Ramos (cell line): ENCODE measurements at regions not wholly inside any gene's neighbourhood (a gene's known extent, or its start where the extent isn't known, plus 50 kb on each side); places are given as distances from the start of the nearest gene placed in this dataset.

Experiments
- in situ Hi-C: fragments of 300-500 bp; cut with MboI; formaldehyde crosslinking; loops from one replicate; pipeline ENCODE4 v1.14.3; 2022; ENCODE audit warnings: low sequenced_read_pairs; ENCODE audit not compliant: unreplicated experiment

GRCh38 chr4:176440698-176441097 lies 120.9 kb downstream of the SPCS3 start:
- in situ Hi-C loops = no loop called here

GRCh38 chr4:176441594-176441993 lies 121.8 kb downstream of the SPCS3 start:
- in situ Hi-C loops = no loop called here

GRCh38 chr4:176443117-176443516 lies 123.4 kb downstream of the SPCS3 start:
- in situ Hi-C loops = no loop called here

GRCh38 chr4:176443646-176444409 lies 124.1 kb downstream of the SPCS3 start:
- in situ Hi-C loops = no loop called here

GRCh38 chr4:176444741-176445140 lies 125.0 kb downstream of the SPCS3 start:
- in situ Hi-C loops = no loop called here

GRCh38 chr4:176448761-176449160 lies 129.0 kb downstream of the SPCS3 start:
- in situ Hi-C loops = no loop called here

GRCh38 chr4:176451443-176451842 lies 131.7 kb downstream of the SPCS3 start:
- in situ Hi-C loops = no loop called here

GRCh38 chr4:176453079-176453478 lies 133.3 kb downstream of the SPCS3 start:
- in situ Hi-C loops = no loop called here

- in situ Hi-C loops = no loop called here
Measured at GRCh38 chr4:176453658-176454057, 133.9 kb downstream of the SPCS3 start.

- in situ Hi-C loops = no loop called here
Measured at GRCh38 chr4:176464748-176465147, 145.0 kb downstream of the SPCS3 start.

GRCh38 chr4:176467001-176467400 lies 147.2 kb downstream of the SPCS3 start:
- in situ Hi-C loops = no loop called here

- in situ Hi-C loops = no loop called here
Measured at GRCh38 chr4:176469546-176469945, 149.8 kb downstream of the SPCS3 start.

- in situ Hi-C loops = no loop called here
Measured at GRCh38 chr4:176470671-176471070, 150.9 kb downstream of the SPCS3 start.

- in situ Hi-C loops = no loop called here
Measured at GRCh38 chr4:176475067-176475466, 155.3 kb downstream of the SPCS3 start.

GRCh38 chr4:176478076-176478475 lies 158.3 kb downstream of the SPCS3 start:
- in situ Hi-C loops = no loop called here

GRCh38 chr4:176479767-176480166 lies 160.0 kb downstream of the SPCS3 start:
- in situ Hi-C loops = no loop called here

- in situ Hi-C loops = no loop called here
Measured at GRCh38 chr4:176482972-176483371, 163.2 kb downstream of the SPCS3 start.

- in situ Hi-C loops = no loop called here
Measured at GRCh38 chr4:176484301-176484984, 164.7 kb downstream of the SPCS3 start.

- in situ Hi-C loops = no loop called here
Measured at GRCh38 chr4:176489001-176489400, 169.2 kb downstream of the SPCS3 start.

- in situ Hi-C loops = no loop called here
Measured at GRCh38 chr4:176492646-176493302, 173.0 kb downstream of the SPCS3 start.

- in situ Hi-C loops = no loop called here
Measured at GRCh38 chr4:176498617-176499256, 179.0 kb downstream of the SPCS3 start.
